ENCODE measurements at regions not wholly inside any gene's neighbourhood (a gene's known extent, or its start where the extent isn't known, plus 50 kb on each side); places are given as distances from the start of the nearest gene placed in this dataset.
"Not testable (repeated sequence)": the region's sequence is repeated elsewhere in the genome, so short reads cannot be mapped to it uniquely, and the experiment has no call there.

- no peak overlapping the region for H3K4me3 Mint-ChIP-seq (ENCODE audit: unreplicated experiment)
- H3K27ac Mint-ChIP-seq (ENCODE audit: unreplicated experiment): no peak overlapping the region
- H3K27me3 Mint-ChIP-seq (ENCODE audit: unreplicated experiment): peaks cover 1% of the 10 kb centered on the region
- no peaks in the 10 kb centered on the region for H3K36me3 Mint-ChIP-seq (ENCODE audit: low read depth, unreplicated experiment)
- H3K4me1 Mint-ChIP-seq (ENCODE audit: unreplicated experiment): no peaks in the 10 kb centered on the region
- DNase-seq (ENCODE audit: low spot score): no peak
- no peaks in the 10 kb centered on the region for H3K9me3 Mint-ChIP-seq (ENCODE audit: unreplicated experiment)
- TF ChIP-seq, protein P1, sequence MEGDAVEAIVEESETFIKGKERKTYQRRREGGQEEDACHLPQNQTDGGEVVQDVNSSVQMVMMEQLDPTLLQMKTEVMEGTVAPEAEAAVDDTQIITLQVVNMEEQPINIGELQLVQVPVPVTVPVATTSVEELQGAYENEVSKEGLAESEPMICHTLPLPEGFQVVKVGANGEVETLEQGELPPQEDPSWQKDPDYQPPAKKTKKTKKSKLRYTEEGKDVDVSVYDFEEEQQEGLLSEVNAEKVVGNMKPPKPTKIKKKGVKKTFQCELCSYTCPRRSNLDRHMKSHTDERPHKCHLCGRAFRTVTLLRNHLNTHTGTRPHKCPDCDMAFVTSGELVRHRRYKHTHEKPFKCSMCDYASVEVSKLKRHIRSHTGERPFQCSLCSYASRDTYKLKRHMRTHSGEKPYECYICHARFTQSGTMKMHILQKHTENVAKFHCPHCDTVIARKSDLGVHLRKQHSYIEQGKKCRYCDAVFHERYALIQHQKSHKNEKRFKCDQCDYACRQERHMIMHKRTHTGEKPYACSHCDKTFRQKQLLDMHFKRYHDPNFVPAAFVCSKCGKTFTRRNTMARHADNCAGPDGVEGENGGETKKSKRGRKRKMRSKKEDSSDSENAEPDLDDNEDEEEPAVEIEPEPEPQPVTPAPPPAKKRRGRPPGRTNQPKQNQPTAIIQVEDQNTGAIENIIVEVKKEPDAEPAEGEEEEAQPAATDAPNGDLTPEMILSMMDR (IDR thresholded peaks at IDR 0.05; ENCODE audit: unreplicated experiment): no peak
Observed at GRCh38 chr11:90700789-90701439, 478.1 kb upstream of the CHORDC1 start.

- TF ChIP-seq, protein P1 (IDR thresholded peaks at IDR 0.05; ENCODE audit: unreplicated experiment): no peak
Observed at GRCh38 chr11:90699791-90700400, 477.0 kb upstream of the CHORDC1 start.

DNA sequence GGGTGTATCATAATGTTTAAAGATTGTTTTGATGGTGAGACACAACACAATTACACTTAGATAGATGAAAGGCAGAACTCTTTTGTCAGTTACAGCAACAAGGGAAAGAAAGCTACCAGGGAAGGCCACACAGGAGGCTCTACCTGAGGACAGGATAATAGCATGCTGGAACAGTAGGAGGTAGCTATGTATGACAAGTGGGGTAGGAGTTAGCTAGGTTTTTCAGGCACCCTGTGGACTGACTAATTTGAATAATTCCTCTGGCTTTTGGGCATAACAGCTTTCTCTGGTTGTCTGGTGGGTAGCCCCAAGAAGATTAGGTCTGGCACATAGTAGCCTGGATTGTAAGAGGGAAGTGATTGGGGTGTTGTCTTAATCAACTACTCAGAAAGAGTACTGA is 475.4 kb upstream of the CHORDC1 start:
- no peak overlapping the region for H3K4me3 Mint-ChIP-seq (ENCODE audit: unreplicated experiment)
- H3K27me3 Mint-ChIP-seq (ENCODE audit: unreplicated experiment): peaks cover 1% of the 10 kb centered on the region
- H3K9me3 Mint-ChIP-seq (ENCODE audit: unreplicated experiment): no peaks in the 10 kb centered on the region
- H3K4me1 Mint-ChIP-seq (ENCODE audit: unreplicated experiment): no peaks in the 10 kb centered on the region
- TF ChIP-seq, protein P1 (IDR thresholded peaks at IDR 0.05; ENCODE audit: unreplicated experiment): no peak
- H3K27ac Mint-ChIP-seq (ENCODE audit: unreplicated experiment): no peak overlapping the region
- DNase-seq (ENCODE audit: low spot score): no peak
- H3K36me3 Mint-ChIP-seq (ENCODE audit: low read depth, unreplicated experiment): no peaks in the 10 kb centered on the region

More at GRCh38 chr11:90699791-90700400, 477.0 kb upstream of the CHORDC1 start:
- no peaks in the 10 kb centered on the region for H3K4me1 Mint-ChIP-seq (ENCODE audit: unreplicated experiment)
- DNase-seq (ENCODE audit: low spot score): no peak
- no peaks in the 10 kb centered on the region for H3K36me3 Mint-ChIP-seq (ENCODE audit: low read depth, unreplicated experiment)
- H3K4me3 Mint-ChIP-seq (ENCODE audit: unreplicated experiment): no peak overlapping the region
- H3K27ac Mint-ChIP-seq (ENCODE audit: unreplicated experiment): no peak overlapping the region
- peaks cover 1% of the 10 kb centered on the region for H3K27me3 Mint-ChIP-seq (ENCODE audit: unreplicated experiment)
- no peaks in the 10 kb centered on the region for H3K9me3 Mint-ChIP-seq (ENCODE audit: unreplicated experiment)

DNA sequence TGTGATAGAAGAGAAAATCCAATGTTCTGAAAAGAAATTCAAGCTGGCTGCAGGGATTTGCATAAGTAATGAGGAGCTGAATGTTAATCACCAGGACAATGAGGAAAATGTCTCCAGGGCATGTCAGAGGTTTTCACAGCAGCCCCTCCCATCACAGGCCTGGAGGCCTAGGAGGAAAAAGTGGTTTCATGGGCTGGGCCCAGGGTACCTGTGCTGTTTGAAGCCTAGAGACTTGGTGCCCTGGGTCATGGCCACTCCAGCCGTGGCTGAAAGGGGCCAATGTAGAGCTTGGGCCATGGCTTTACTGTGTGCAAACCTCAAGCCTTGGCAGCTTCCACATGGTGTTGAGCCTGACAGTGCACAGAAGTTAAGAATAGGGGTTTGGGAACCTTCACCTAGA is 452.6 kb upstream of the CHORDC1 start:
- not testable (repeated sequence) for H3K4me3 Mint-ChIP-seq (ENCODE audit: unreplicated experiment); H3K27me3 Mint-ChIP-seq (ENCODE audit: unreplicated experiment); H3K27ac Mint-ChIP-seq (ENCODE audit: unreplicated experiment); DNase-seq (ENCODE audit: low spot score); H3K36me3 Mint-ChIP-seq (ENCODE audit: low read depth, unreplicated experiment); H3K9me3 Mint-ChIP-seq (ENCODE audit: unreplicated experiment); H3K4me1 Mint-ChIP-seq (ENCODE audit: unreplicated experiment)

DNA sequence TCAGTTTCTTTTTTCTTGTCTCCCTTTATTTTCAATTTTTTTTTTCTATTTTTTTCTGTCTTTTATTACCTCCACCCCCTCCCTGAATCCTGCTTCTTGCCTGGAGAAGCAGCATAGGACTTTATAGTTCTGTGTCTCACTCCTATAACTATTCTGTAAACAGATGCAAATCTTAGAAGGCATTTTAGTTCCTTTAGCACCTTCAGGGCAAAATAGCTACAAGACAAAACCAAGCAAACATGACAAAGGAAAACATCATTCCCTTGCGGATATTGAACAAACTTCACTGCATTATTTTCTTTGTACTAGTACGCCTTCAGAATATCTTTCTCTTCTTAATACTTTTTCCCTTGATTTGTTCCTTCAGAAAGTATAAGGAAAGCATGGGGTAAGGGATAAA is 446.2 kb upstream of the CHORDC1 start:
- TF ChIP-seq, protein P1 (IDR thresholded peaks at IDR 0.05; ENCODE audit: unreplicated experiment): no peak
- Mint-ChIP-seq H3K9me3 (ENCODE audit: unreplicated experiment) (no peaks in the 10 kb centered on the region), H3K27ac (ENCODE audit: unreplicated experiment) (no peak overlapping the region), H3K4me3 (ENCODE audit: unreplicated experiment) (no peak overlapping the region), H3K36me3 (ENCODE audit: low read depth, unreplicated experiment) (no peaks in the 10 kb centered on the region), H3K4me1 (ENCODE audit: unreplicated experiment) (no peaks in the 10 kb centered on the region), H3K27me3 (ENCODE audit: unreplicated experiment) (no peaks in the 10 kb centered on the region)
- DNase-seq (ENCODE audit: low spot score): no peak
